ENCODE measurements at regions not wholly inside any gene's neighbourhood (a gene's known extent, or its start where the extent isn't known, plus 50 kb on each side); places are given as distances from the start of the nearest gene placed in this dataset.

GRCh38 chr5:13439430-13439829 lies 505.1 kb downstream of the DNAH5 start (continued):
- TF ChIP-seq, protein P1, sequence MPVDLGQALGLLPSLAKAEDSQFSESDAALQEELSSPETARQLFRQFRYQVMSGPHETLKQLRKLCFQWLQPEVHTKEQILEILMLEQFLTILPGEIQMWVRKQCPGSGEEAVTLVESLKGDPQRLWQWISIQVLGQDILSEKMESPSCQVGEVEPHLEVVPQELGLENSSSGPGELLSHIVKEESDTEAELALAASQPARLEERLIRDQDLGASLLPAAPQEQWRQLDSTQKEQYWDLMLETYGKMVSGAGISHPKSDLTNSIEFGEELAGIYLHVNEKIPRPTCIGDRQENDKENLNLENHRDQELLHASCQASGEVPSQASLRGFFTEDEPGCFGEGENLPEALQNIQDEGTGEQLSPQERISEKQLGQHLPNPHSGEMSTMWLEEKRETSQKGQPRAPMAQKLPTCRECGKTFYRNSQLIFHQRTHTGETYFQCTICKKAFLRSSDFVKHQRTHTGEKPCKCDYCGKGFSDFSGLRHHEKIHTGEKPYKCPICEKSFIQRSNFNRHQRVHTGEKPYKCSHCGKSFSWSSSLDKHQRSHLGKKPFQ (tag by site-specific recombination; IDR thresholded peaks at IDR 0.05), result no peak
- no peak for TF ChIP-seq ZFHX2 (tag by site-specific recombination; conservative IDR thresholded peaks at IDR 0.05)

- Histone ChIP-seq H3K27ac (ENCODE audit: extremely low read depth, low read depth, low read length) (no peak overlapping the region), H3K4me3 (ENCODE audit: low read depth, low read length) (no peak overlapping the region), H3K36me3 (ENCODE audit: control insufficient read depth in 2 of 2, insufficient read depth in 1 of 2, low read length in 2 of 2) (no peaks in the 10 kb centered on the region), H3K4me1 (ENCODE audit: control insufficient read depth, insufficient read depth, low read length) (no peaks in the 10 kb centered on the region), H3K9me3 (ENCODE audit: control insufficient read depth, insufficient read depth, low read depth, low read length) (no peaks in the 10 kb centered on the region)
- POLR2A ChIA-PET, result no interaction called here
- no peak for TF ChIP-seq ZNF623 (tag by site-specific recombination; IDR thresholded peaks at IDR 0.05)
- TF ChIP-seq ZNF24 (tag by site-specific recombination; IDR thresholded peaks at IDR 0.05), result no peak
- no peak for TF ChIP-seq ZNF544 (tag by site-specific recombination; IDR thresholded peaks at IDR 0.05)
- CTCF ChIA-PET, result no interaction called here
These were observed 516.5 kb downstream of the DNAH5 start for GRCh38 chr5:13427827-13428557.

- no peak for TF ChIP-seq YY1 (tag by site-specific recombination; IDR thresholded peaks at IDR 0.05)
- no peak for TF ChIP-seq PRDM4 (tag by site-specific recombination; IDR thresholded peaks at IDR 0.05)
- TF ChIP-seq PBX3 (CRISPR knock-in tag; IDR thresholded peaks at IDR 0.05), result no peak
- TF ChIP-seq ZNF658 (tag by site-specific recombination; IDR thresholded peaks at IDR 0.05), result no peak
- no peak for TF ChIP-seq ZNF692 (tag by site-specific recombination; IDR thresholded peaks at IDR 0.05)
- TF ChIP-seq ZNF362 (tag by site-specific recombination; IDR thresholded peaks at IDR 0.05), result no peak
- TF ChIP-seq ZNF366 (tag by site-specific recombination; conservative IDR thresholded peaks at IDR 0.05), result no peak
- TF ChIP-seq WT1 (tag by site-specific recombination; IDR thresholded peaks at IDR 0.05), result no peak
- TF ChIP-seq ZNF585B (tag by site-specific recombination; IDR thresholded peaks at IDR 0.05), result no peak
- TF ChIP-seq ZFP41 (tag by site-specific recombination; IDR thresholded peaks at IDR 0.05; ENCODE audit: borderline replicate concordance), result no peak
- no peak for TF ChIP-seq ZNF704 (tag by site-specific recombination; IDR thresholded peaks at IDR 0.05)
- TF ChIP-seq ZBTB7A (tag by site-specific recombination; IDR thresholded peaks at IDR 0.05; ENCODE audit: low read depth), result no peak
- no peak overlapping the region for H3K4me3 ChIP-seq (ENCODE audit: low read depth, low read length)
- no peak overlapping the region for H3K27ac ChIP-seq (ENCODE audit: extremely low read depth, low read depth, low read length)
- ChIA-PET CTCF (no interaction called here), POLR2A (no interaction called here)
- H3K9me3 ChIP-seq (ENCODE audit: control insufficient read depth, insufficient read depth, low read depth, low read length), result no peaks in the 10 kb centered on the region
- H3K4me1 ChIP-seq (ENCODE audit: control insufficient read depth, insufficient read depth, low read length), result no peaks in the 10 kb centered on the region
- H3K36me3 ChIP-seq (ENCODE audit: control insufficient read depth in 2 of 2, insufficient read depth in 1 of 2, low read length in 2 of 2), result no peaks in the 10 kb centered on the region
These were observed 532.4 kb downstream of the DNAH5 start for GRCh38 chr5:13412040-13412595.
